Dendritic cell treated with granulocyte-macrophage colony-stimulating factor and Interleukin-4, amounts not matched to agents 40 ng/mL and 50 ng/mL, for 4 days (primary cell): ENCODE measurements at regions not wholly inside any gene's neighbourhood (a gene's known extent, or its start where the extent isn't known, plus 50 kb on each side); places are given as distances from the start of the nearest gene placed in this dataset.

ENCODE experiments used
- H3K27ac Mint-ChIP-seq: one replicate; pipeline ENCODE4 v1.8.0; 2022; ENCODE audit warnings: mild to moderate bottlenecking, mixed read lengths
- H3K27me3 Mint-ChIP-seq: one replicate; pipeline ENCODE4 v1.8.0; 2022; ENCODE audit warnings: mild to moderate bottlenecking, mixed read lengths
- H3K36me3 Mint-ChIP-seq: one replicate; pipeline ENCODE4 v1.8.0; 2022; ENCODE audit warnings: low read depth, mixed read lengths
- H3K4me1 Mint-ChIP-seq: one replicate; pipeline ENCODE4 v1.8.0; 2022; ENCODE audit warnings: low read depth, mixed read lengths
- H3K4me3 Mint-ChIP-seq: one replicate; pipeline ENCODE4 v1.8.0; 2022; ENCODE audit warnings: mild to moderate bottlenecking, moderate library complexity, mixed read lengths
- H3K9me3 Mint-ChIP-seq: one replicate; pipeline ENCODE4 v1.8.0; 2022; ENCODE audit warnings: mixed read lengths
- intact Hi-C: fragments of 100-400 bp; cut with micrococcal nuclease; formaldehyde crosslinking; loops from one replicate; pipeline ENCODE4 v1.15.0; 2022

- Mint-ChIP-seq H3K27ac (no peak overlapping the region), H3K27me3 (no peaks in the 10 kb centered on the region), H3K36me3 (no peaks in the 10 kb centered on the region), H3K9me3 (peaks cover 12% of the 10 kb centered on the region), H3K4me1 (no peaks in the 10 kb centered on the region), H3K4me3 (no peak overlapping the region)
- intact Hi-C loops: no loop called here
Observed at GRCh38 chr5:26737348-26738265, 300.8 kb downstream of the CDH9 start.

- H3K27ac Mint-ChIP-seq: no peak overlapping the region
- H3K27me3 Mint-ChIP-seq: no peaks in the 10 kb centered on the region
- H3K36me3 Mint-ChIP-seq: no peaks in the 10 kb centered on the region
- H3K4me1 Mint-ChIP-seq: no peaks in the 10 kb centered on the region
- no peak overlapping the region for H3K4me3 Mint-ChIP-seq
- H3K9me3 Mint-ChIP-seq: peaks cover 31% of the 10 kb centered on the region
- intact Hi-C loops: no loop called here
Observed at GRCh38 chr5:26727916-26728315, 310.5 kb downstream of the CDH9 start.

- H3K9me3 Mint-ChIP-seq: peaks cover 16% of the 10 kb centered on the region
- intact Hi-C loops: no loop called here
- H3K4me3 Mint-ChIP-seq: no peak overlapping the region
- no peak overlapping the region for H3K27ac Mint-ChIP-seq
- H3K27me3 Mint-ChIP-seq: no peaks in the 10 kb centered on the region
- H3K4me1 Mint-ChIP-seq: no peaks in the 10 kb centered on the region
- H3K36me3 Mint-ChIP-seq: no peaks in the 10 kb centered on the region
Observed at GRCh38 chr5:26719803-26720202, 318.6 kb downstream of the CDH9 start.

- intact Hi-C loops: no loop called here
- no peak overlapping the region for H3K27ac Mint-ChIP-seq
Observed at GRCh38 chr5:26700759-26701384, 337.5 kb downstream of the CDH9 start.

DNA sequence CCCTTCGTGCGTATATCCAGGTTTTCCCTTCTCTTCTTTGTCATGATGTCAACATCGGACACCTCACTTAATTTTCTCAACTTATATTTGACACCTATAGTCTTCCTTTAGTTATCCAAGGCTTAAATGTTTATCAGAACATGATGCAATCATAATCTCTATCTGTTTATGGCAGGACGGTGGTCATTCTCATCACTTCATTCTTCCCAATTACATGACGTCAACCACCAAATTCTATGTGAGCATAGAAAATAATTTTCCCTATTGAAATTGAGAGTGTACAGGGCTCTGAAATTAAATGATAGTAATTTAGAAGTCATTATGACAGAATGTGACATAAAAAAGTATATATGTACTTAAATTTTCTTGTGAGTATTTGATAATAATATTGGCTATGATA lies 345.4 kb downstream of the CDH9 start:
- Mint-ChIP-seq H3K27ac (no peak overlapping the region), H3K9me3 (no peaks in the 10 kb centered on the region), H3K27me3 (no peaks in the 10 kb centered on the region), H3K4me1 (no peaks in the 10 kb centered on the region), H3K36me3 (no peaks in the 10 kb centered on the region), H3K4me3 (no peak overlapping the region)
- intact Hi-C loops: no loop called here

More at GRCh38 chr5:26700759-26701384, 337.5 kb downstream of the CDH9 start:
- Mint-ChIP-seq H3K4me3 (no peak overlapping the region), H3K27me3 (no peaks in the 10 kb centered on the region), H3K4me1 (no peaks in the 10 kb centered on the region), H3K36me3 (no peaks in the 10 kb centered on the region), H3K9me3 (no peaks in the 10 kb centered on the region)

GRCh38 chr5:26691486-26691885 lies 346.9 kb downstream of the CDH9 start:
- H3K36me3 Mint-ChIP-seq: no peaks in the 10 kb centered on the region
- intact Hi-C loops: no loop called here
- no peak overlapping the region for H3K27ac Mint-ChIP-seq
- no peaks in the 10 kb centered on the region for H3K27me3 Mint-ChIP-seq
- no peak overlapping the region for H3K4me3 Mint-ChIP-seq
- H3K4me1 Mint-ChIP-seq: no peaks in the 10 kb centered on the region
- H3K9me3 Mint-ChIP-seq: no peaks in the 10 kb centered on the region

GRCh38 chr5:26690511-26690910 lies 347.9 kb downstream of the CDH9 start:
- H3K9me3 Mint-ChIP-seq: no peaks in the 10 kb centered on the region
- H3K36me3 Mint-ChIP-seq: no peaks in the 10 kb centered on the region
- H3K4me3 Mint-ChIP-seq: no peak overlapping the region
- intact Hi-C loops: no loop called here
- no peak overlapping the region for H3K27ac Mint-ChIP-seq
- H3K4me1 Mint-ChIP-seq: no peaks in the 10 kb centered on the region
- no peaks in the 10 kb centered on the region for H3K27me3 Mint-ChIP-seq

GRCh38 chr5:26681861-26682260 lies 356.5 kb downstream of the CDH9 start:
- H3K4me3 Mint-ChIP-seq: no peak overlapping the region
- no peaks in the 10 kb centered on the region for H3K4me1 Mint-ChIP-seq
- intact Hi-C loops: no loop called here
- H3K36me3 Mint-ChIP-seq: no peaks in the 10 kb centered on the region
- H3K27ac Mint-ChIP-seq: no peak overlapping the region
- no peaks in the 10 kb centered on the region for H3K27me3 Mint-ChIP-seq
- H3K9me3 Mint-ChIP-seq: peaks cover 24% of the 10 kb centered on the region

GRCh38 chr5:26674846-26675245 lies 363.5 kb downstream of the CDH9 start:
- intact Hi-C loops: no loop called here

DNA sequence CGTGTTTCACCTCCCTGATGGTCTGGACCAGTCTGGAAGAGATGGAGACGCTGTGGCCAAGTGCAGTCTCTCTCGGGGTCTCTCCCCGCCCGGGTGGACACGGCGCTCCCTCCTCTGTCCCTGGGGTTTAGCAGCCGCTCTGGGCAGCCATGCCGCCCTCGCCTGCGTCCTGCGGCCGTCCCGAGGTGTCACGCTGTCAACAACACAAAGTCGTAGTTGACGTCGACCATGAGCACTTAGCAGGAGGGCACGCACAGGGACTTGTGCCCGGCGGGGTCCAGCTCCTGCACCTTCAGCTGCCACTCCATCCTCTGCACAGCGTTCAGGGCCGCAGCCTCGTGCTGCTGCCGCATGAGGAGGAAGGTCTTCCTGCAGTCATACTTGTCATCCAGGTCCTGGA lies 368.9 kb downstream of the CDH9 start:
- intact Hi-C loops: no loop called here
- H3K9me3 Mint-ChIP-seq: no peaks in the 10 kb centered on the region
- H3K27me3 Mint-ChIP-seq: no peaks in the 10 kb centered on the region
- no peak overlapping the region for H3K4me3 Mint-ChIP-seq
- H3K27ac Mint-ChIP-seq: no peak overlapping the region
- H3K4me1 Mint-ChIP-seq: no peaks in the 10 kb centered on the region
- H3K36me3 Mint-ChIP-seq: no peaks in the 10 kb centered on the region

More at GRCh38 chr5:26674846-26675245, 363.5 kb downstream of the CDH9 start:
- Mint-ChIP-seq H3K9me3 (no peaks in the 10 kb centered on the region), H3K27ac (no peak overlapping the region), H3K27me3 (no peaks in the 10 kb centered on the region), H3K4me3 (no peak overlapping the region), H3K4me1 (no peaks in the 10 kb centered on the region), H3K36me3 (no peaks in the 10 kb centered on the region)

- Mint-ChIP-seq H3K36me3 (no peaks in the 10 kb centered on the region), H3K4me3 (no peak overlapping the region), H3K27me3 (no peaks in the 10 kb centered on the region)
Observed at GRCh38 chr5:26669031-26669430, 369.4 kb downstream of the CDH9 start.

DNA sequence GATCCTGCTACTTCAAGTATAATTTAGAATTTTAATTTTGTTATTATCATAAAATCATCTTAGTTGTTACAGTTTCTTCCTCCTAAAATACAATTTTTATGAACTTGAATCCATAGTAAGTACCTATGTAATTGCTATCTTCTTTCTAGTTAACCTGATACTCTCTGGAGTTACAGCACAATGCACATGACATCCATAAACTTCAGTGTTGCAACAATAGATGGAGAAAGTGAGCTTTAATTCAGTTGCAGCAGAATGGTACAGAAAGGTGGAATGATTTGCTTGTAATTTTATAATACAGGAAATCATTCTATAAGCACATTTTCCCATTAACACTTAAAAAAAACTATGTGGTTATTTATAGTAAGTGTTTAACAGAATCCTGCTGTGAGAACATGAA lies 372.0 kb downstream of the CDH9 start:
- H3K27ac Mint-ChIP-seq: no peak overlapping the region
- H3K4me1 Mint-ChIP-seq: no peaks in the 10 kb centered on the region
- intact Hi-C loops: no loop called here
- no peaks in the 10 kb centered on the region for H3K9me3 Mint-ChIP-seq
- H3K36me3 Mint-ChIP-seq: no peaks in the 10 kb centered on the region
- no peak overlapping the region for H3K4me3 Mint-ChIP-seq
- H3K27me3 Mint-ChIP-seq: no peaks in the 10 kb centered on the region

More at GRCh38 chr5:26669031-26669430, 369.4 kb downstream of the CDH9 start:
- intact Hi-C loops: no loop called here
- no peaks in the 10 kb centered on the region for H3K4me1 Mint-ChIP-seq
- H3K27ac Mint-ChIP-seq: no peak overlapping the region
- no peaks in the 10 kb centered on the region for H3K9me3 Mint-ChIP-seq

- Mint-ChIP-seq H3K36me3 (no peaks in the 10 kb centered on the region), H3K9me3 (peaks cover 25% of the 10 kb centered on the region), H3K4me1 (no peaks in the 10 kb centered on the region), H3K27ac (no peak overlapping the region), H3K27me3 (no peaks in the 10 kb centered on the region), H3K4me3 (no peak overlapping the region)
- intact Hi-C loops: no loop called here
Observed at GRCh38 chr5:26663500-26663899, 374.9 kb downstream of the CDH9 start.

- Mint-ChIP-seq H3K27ac (no peak overlapping the region), H3K9me3 (peaks cover 31% of the 10 kb centered on the region), H3K27me3 (no peaks in the 10 kb centered on the region), H3K4me3 (no peak overlapping the region), H3K36me3 (no peaks in the 10 kb centered on the region), H3K4me1 (no peaks in the 10 kb centered on the region)
- intact Hi-C loops: no loop called here
Observed at GRCh38 chr5:26662806-26663360, 375.5 kb downstream of the CDH9 start.
